ENCODE measurements at regions not wholly inside any gene's neighbourhood (a gene's known extent, or its start where the extent isn't known, plus 50 kb on each side); places are given as distances from the start of the nearest gene placed in this dataset.

- ATAC-seq (no peak), DNase-seq (no peak)
- Histone ChIP-seq H3K27me3 (ENCODE audit: control insufficient read depth, insufficient read depth, low read length) (no peaks in the 10 kb centered on the region), H3K9me3 (ENCODE audit: control insufficient read depth, insufficient read depth, low read length) (no peaks in the 10 kb centered on the region), H3K4me3 (ENCODE audit: low read length) (no peak overlapping the region), H3K4me1 (ENCODE audit: control insufficient read depth, insufficient read depth, low read length) (no peaks in the 10 kb centered on the region), H3K27ac (ENCODE audit: low read length) (no peak overlapping the region), H3K36me3 (ENCODE audit: control insufficient read depth, insufficient read depth, low read length) (no peaks in the 10 kb centered on the region)
- H3K27ac Mint-ChIP-seq: no peak overlapping the region
- H3K4me1 Mint-ChIP-seq: no peaks in the 10 kb centered on the region
- intact Hi-C loops (cut with micrococcal nuclease): no loop called here
- no peak overlapping the region for H3K4me3 Mint-ChIP-seq
- H3K36me3 Mint-ChIP-seq: no peaks in the 10 kb centered on the region
- no peak for TF ChIP-seq CTCF (IDR thresholded peaks at IDR 0.05)
- peaks cover 0 to 2% of the 10 kb centered on the region in 2 donors for H3K9me3 Mint-ChIP-seq
- H3K27me3 Mint-ChIP-seq (ENCODE audit: low read depth in 2 of 2): no peaks in the 10 kb centered on the region
Measured at GRCh38 chr18:66749481-66750035, 145.7 kb upstream of the CDH19 start.

DNA sequence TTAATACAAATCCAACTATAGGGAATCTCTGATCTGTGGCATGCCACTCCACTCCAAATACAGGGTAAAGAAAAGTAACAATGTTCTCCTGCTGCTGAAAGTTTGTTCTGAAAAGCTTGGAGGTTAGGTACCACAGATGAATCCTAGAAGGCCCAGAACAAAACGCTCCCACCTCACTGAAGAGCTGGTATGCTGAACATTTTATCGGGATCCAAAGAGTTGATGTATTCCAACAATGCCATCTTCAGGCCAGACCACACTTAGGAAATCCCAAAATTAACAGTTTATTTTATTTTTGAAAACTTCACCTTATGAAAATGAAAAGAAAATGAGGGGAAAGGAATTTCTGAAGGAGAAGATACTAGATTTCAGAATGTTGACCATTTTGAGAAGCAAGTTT is 145.1 kb upstream of the CDH19 start:
- Histone ChIP-seq H3K27ac (ENCODE audit: low read length) (no peak overlapping the region), H3K4me3 (ENCODE audit: low read length) (no peak overlapping the region), H3K4me1 (ENCODE audit: control insufficient read depth, insufficient read depth, low read length) (no peaks in the 10 kb centered on the region), H3K9me3 (ENCODE audit: control insufficient read depth, insufficient read depth, low read length) (no peaks in the 10 kb centered on the region), H3K36me3 (ENCODE audit: control insufficient read depth, insufficient read depth, low read length) (no peaks in the 10 kb centered on the region), H3K27me3 (ENCODE audit: control insufficient read depth, insufficient read depth, low read length) (no peaks in the 10 kb centered on the region)
- no peak overlapping the region for H3K27ac Mint-ChIP-seq
- H3K4me3 Mint-ChIP-seq: no peak overlapping the region
- H3K36me3 Mint-ChIP-seq: no peaks in the 10 kb centered on the region
- no peaks in the 10 kb centered on the region for H3K27me3 Mint-ChIP-seq (ENCODE audit: low read depth in 2 of 2)
- TF ChIP-seq CTCF (IDR thresholded peaks at IDR 0.05): no peak
- H3K9me3 Mint-ChIP-seq: peaks cover 2 to 6% of the 10 kb centered on the region in 2 donors
- DNase-seq (no peak), ATAC-seq (no peak)
- no peaks in the 10 kb centered on the region for H3K4me1 Mint-ChIP-seq
- intact Hi-C loops (cut with micrococcal nuclease): no loop called here
- 100% methylated on average over 2 of the region's 2 CpGs for WGBS (ENCODE audit: insufficient coverage)

GRCh38 chr18:66742832-66743231 is 138.9 kb upstream of the CDH19 start:
- ATAC-seq (no peak), DNase-seq (no peak)
- Histone ChIP-seq H3K27me3 (ENCODE audit: control insufficient read depth, insufficient read depth, low read length) (no peaks in the 10 kb centered on the region), H3K4me3 (ENCODE audit: low read length) (no peak overlapping the region), H3K36me3 (ENCODE audit: control insufficient read depth, insufficient read depth, low read length) (no peaks in the 10 kb centered on the region), H3K4me1 (ENCODE audit: control insufficient read depth, insufficient read depth, low read length) (no peaks in the 10 kb centered on the region), H3K27ac (ENCODE audit: low read length) (no peak overlapping the region), H3K9me3 (ENCODE audit: control insufficient read depth, insufficient read depth, low read length) (no peaks in the 10 kb centered on the region)
- Mint-ChIP-seq H3K27ac (no peak overlapping the region), H3K27me3 (ENCODE audit: low read depth in 2 of 2) (no peaks in the 10 kb centered on the region), H3K4me3 (no peak overlapping the region), H3K9me3 (peaks cover 13 to 18% of the 10 kb centered on the region in 2 donors), H3K4me1 (no peaks in the 10 kb centered on the region), H3K36me3 (no peaks in the 10 kb centered on the region)
- intact Hi-C loops (cut with micrococcal nuclease): no loop called here
- no peak for TF ChIP-seq CTCF (IDR thresholded peaks at IDR 0.05)
- 100% methylated on average over 2 of the region's 2 CpGs for WGBS (ENCODE audit: insufficient coverage)

DNA sequence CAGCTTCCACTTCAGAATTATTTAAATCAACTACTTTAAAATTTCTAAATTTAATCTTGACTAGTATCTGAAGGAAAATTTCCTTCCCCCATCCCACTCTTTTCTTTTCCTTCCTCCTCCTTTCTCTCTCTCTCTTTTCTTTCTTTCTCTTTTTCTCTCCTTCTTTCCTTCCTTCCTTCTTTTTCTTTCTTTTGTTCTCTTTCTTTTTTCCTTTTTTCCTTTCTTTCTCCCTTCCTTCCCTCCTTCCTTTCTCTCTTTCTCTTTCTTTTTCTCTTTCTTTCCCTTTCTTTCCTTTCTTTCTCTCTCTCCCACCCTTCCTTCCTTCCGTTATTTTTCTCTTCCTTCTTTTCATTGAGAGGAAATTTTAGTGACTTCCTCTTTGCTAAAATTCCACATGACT is 132.0 kb upstream of the CDH19 start:
- no peaks in the 10 kb centered on the region for H3K27me3 ChIP-seq (ENCODE audit: control insufficient read depth, insufficient read depth, low read length)
- no peak overlapping the region for H3K27ac ChIP-seq (ENCODE audit: low read length)
- H3K9me3 Mint-ChIP-seq: peaks cover 11 to 17% of the 10 kb centered on the region in 2 donors
- H3K4me1 ChIP-seq (ENCODE audit: control insufficient read depth, insufficient read depth, low read length): no peaks in the 10 kb centered on the region
- intact Hi-C loops (cut with micrococcal nuclease): no loop called here
- TF ChIP-seq CTCF (IDR thresholded peaks at IDR 0.05): no peak
- H3K4me1 Mint-ChIP-seq: no peaks in the 10 kb centered on the region
- WGBS (ENCODE audit: insufficient coverage): 83% methylated on average over 1 of the region's 1 CpG
- ATAC-seq (no peak), DNase-seq (no peak)
- H3K4me3 ChIP-seq (ENCODE audit: low read length): no peak overlapping the region
- H3K27me3 Mint-ChIP-seq (ENCODE audit: low read depth in 2 of 2): no peaks in the 10 kb centered on the region
- H3K36me3 Mint-ChIP-seq: no peaks in the 10 kb centered on the region
- no peaks in the 10 kb centered on the region for H3K9me3 ChIP-seq (ENCODE audit: control insufficient read depth, insufficient read depth, low read length)
- no peaks in the 10 kb centered on the region for H3K36me3 ChIP-seq (ENCODE audit: control insufficient read depth, insufficient read depth, low read length)
- no peak overlapping the region for H3K4me3 Mint-ChIP-seq
- H3K27ac Mint-ChIP-seq: no peak overlapping the region

Measured in natural killer cell (primary cell).